ENCODE measurements at regions not wholly inside any gene's neighbourhood (a gene's known extent, or its start where the extent isn't known, plus 50 kb on each side); places are given as distances from the start of the nearest gene placed in this dataset.

DNA sequence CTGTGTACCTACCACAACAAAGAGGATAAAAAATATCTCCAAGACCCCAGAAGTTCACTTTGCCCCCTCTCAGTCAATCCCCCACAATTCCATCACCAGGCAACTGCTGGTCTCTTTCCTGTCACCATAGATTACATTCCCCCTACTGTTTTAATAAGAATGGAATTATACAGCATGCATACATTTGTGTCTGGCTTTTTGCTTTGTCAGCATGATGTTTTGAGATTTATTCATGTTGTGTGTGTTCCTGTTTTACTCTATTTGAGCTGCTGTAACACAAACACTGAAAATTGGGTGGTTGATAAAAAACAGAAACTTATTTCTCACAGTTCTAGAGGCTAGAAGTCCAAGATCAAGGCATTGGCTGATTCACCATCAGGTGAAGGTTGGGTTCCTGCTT is 214.5 kb upstream of the IGFBP3 start:
- TF ChIP-seq EZH2 (IDR thresholded peaks at IDR 0.05; ENCODE audit: insufficient read depth, poor library complexity, severe bottlenecking) (no peak), EZH2phosphoT487 (IDR thresholded peaks at IDR 0.05; ENCODE audit: insufficient read depth, low read depth) (no peak)

Data from GM23248 (cell line).